SK-N-MC (cell line): ENCODE measurements at regions not wholly inside any gene's neighbourhood (a gene's known extent, or its start where the extent isn't known, plus 50 kb on each side); places are given as distances from the start of the nearest gene placed in this dataset.

ENCODE experiments used
- EZH2 ChIP-seq: fragments of 200-600 bp; sonication (generic); IDR thresholded peaks from one replicate; pipeline ENCODE4 v1.6.1; 2017; ENCODE audit warnings: antibody characterized with exemption
- POLR2AphosphoS5 ChIP-seq: IDR thresholded peaks from 2 replicates; pipeline ENCODE4 v1.6.1; 2012; ENCODE audit warnings: mild to moderate bottlenecking, low read depth, low read length, borderline replicate concordance

DNA sequence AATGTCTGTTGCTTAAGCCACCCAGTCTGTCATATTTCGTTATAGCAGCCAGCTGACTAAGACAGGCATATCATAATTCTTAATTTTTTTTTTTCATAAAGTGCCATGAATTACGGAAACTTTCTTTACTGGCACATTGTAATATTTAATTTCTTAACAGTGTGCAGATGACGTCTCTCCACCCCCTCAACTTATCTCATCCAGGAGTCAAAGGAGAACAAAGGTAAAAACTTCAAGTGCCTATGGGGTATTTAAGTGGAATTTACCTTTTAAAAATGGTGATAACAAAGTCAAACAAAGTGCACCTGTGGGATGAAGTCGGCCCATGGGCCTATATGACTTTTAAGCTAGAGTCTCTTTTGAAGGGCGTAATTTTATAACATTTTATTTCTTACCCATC lies 539.4 kb downstream of the CDH9 start:
- TF ChIP-seq EZH2 (no peak), POLR2AphosphoS5 (no peak)
